Neural cell (in vitro differentiated cells): ENCODE measurements at regions not wholly inside any gene's neighbourhood (a gene's known extent, or its start where the extent isn't known, plus 50 kb on each side); places are given as distances from the start of the nearest gene placed in this dataset.

Experiments used
- CTCF ChIP-seq: fragments of 450-650 bp; IDR thresholded peaks from 2 replicates; pipeline ENCODE4 v1.5.1; 2014; ENCODE audit warnings: antibody characterized with exemption, mild to moderate bottlenecking, moderate library complexity; ENCODE audit not compliant: poor library complexity, severe bottlenecking
- EP300 ChIP-seq: fragments of 450-650 bp; conservative IDR thresholded peaks from 2 replicates; pipeline ENCODE4 v1.6.1; 2014; ENCODE audit warnings: antibody characterized with exemption, mild to moderate bottlenecking, moderate library complexity; ENCODE audit not compliant: poor library complexity, severe bottlenecking
- EZH2 ChIP-seq: fragments of 200-600, 300-800 bp; shearing (Covaris generic), sonication (generic); IDR thresholded peaks from 2 replicates; pipeline ENCODE4 v1.6.1; 2014; ENCODE audit warnings: antibody characterized with exemption, low read length, borderline replicate concordance, mild to moderate bottlenecking; ENCODE audit not compliant: insufficient read depth, poor library complexity, severe bottlenecking
- MXI1 ChIP-seq: fragments of 450-650 bp; conservative IDR thresholded peaks from 2 replicates; pipeline ENCODE4 v1.6.1; 2014; ENCODE audit warnings: antibody characterized with exemption, mild to moderate bottlenecking; ENCODE audit not compliant: poor library complexity, severe bottlenecking
- POLR2AphosphoS5 ChIP-seq: IDR thresholded peaks from 2 replicates; pipeline ENCODE4 v1.6.1; 2012
- RAD21 ChIP-seq: fragments of 450-650 bp; conservative IDR thresholded peaks from 2 replicates; pipeline ENCODE4 v1.6.1; 2014; ENCODE audit warnings: antibody characterized with exemption, mild to moderate bottlenecking, moderate library complexity

GRCh38 chr2:155866477-155866876 is 466.0 kb downstream of the NR4A2 start:
- TF ChIP-seq EP300 (no peak), POLR2AphosphoS5 (no peak), CTCF (no peak), EZH2 (no peak), MXI1 (no peak), RAD21 (no peak)
